ENCODE measurements at regions not wholly inside any gene's neighbourhood (a gene's known extent, or its start where the extent isn't known, plus 50 kb on each side); places are given as distances from the start of the nearest gene placed in this dataset.
"Not testable (repeated sequence)": the region's sequence is repeated elsewhere in the genome, so short reads cannot be mapped to it uniquely, and the experiment has no call there.

- intact Hi-C loops (cut with DNase I); DNase-seq; H3K27me3 ChIP-seq; H3K27ac ChIP-seq; H3K4me1 ChIP-seq; H3K4me3 ChIP-seq; H3K36me3 ChIP-seq; ATAC-seq; H3K9me3 ChIP-seq: not testable (repeated sequence)
- 92 to 94% methylated on average over 2 of the region's 2 CpGs for WGBS, 2 donors
Measured at GRCh38 chr1:83485314-83486019, 513.5 kb downstream of the TTLL7 start.

GRCh38 chr1:83481284-83481683 is 517.6 kb downstream of the TTLL7 start:
- H3K9me3 ChIP-seq; ATAC-seq; H3K4me3 ChIP-seq; H3K4me1 ChIP-seq; intact Hi-C loops (cut with DNase I); H3K27ac ChIP-seq; H3K36me3 ChIP-seq; DNase-seq; H3K27me3 ChIP-seq: not testable (repeated sequence)
- WGBS, 2 donors, result 96 to 98% methylated on average over 3 of the region's 4 CpGs

- H3K27me3 ChIP-seq; intact Hi-C loops (cut with DNase I); H3K27ac ChIP-seq; H3K36me3 ChIP-seq; H3K9me3 ChIP-seq; ATAC-seq; H3K4me1 ChIP-seq; DNase-seq; H3K4me3 ChIP-seq: not testable (repeated sequence)
- WGBS, 2 donors, result 97 to 100% methylated on average over 4 of the region's 5 CpGs
Measured at GRCh38 chr1:83479591-83480239, 519.2 kb downstream of the TTLL7 start.

GRCh38 chr1:83478127-83478526 is 520.8 kb downstream of the TTLL7 start:
- intact Hi-C loops (cut with DNase I); H3K4me1 ChIP-seq; ATAC-seq; H3K4me3 ChIP-seq; DNase-seq; H3K36me3 ChIP-seq; H3K9me3 ChIP-seq; H3K27me3 ChIP-seq; H3K27ac ChIP-seq: not testable (repeated sequence)
- 78 to 90% methylated on average over 3 of the region's 3 CpGs for WGBS, 2 donors

- H3K27me3 ChIP-seq; intact Hi-C loops (cut with DNase I); H3K27ac ChIP-seq; H3K9me3 ChIP-seq; H3K4me3 ChIP-seq; H3K36me3 ChIP-seq; DNase-seq; ATAC-seq; H3K4me1 ChIP-seq: not testable (repeated sequence)
- 97 to 100% methylated on average over 2 of the region's 2 CpGs for WGBS, 2 donors
Measured at GRCh38 chr1:83476518-83476917, 522.4 kb downstream of the TTLL7 start.

GRCh38 chr1:83474946-83475345 is 524.0 kb downstream of the TTLL7 start:
- H3K27me3 ChIP-seq; H3K36me3 ChIP-seq; DNase-seq; H3K9me3 ChIP-seq; intact Hi-C loops (cut with DNase I); H3K27ac ChIP-seq; H3K4me1 ChIP-seq; H3K4me3 ChIP-seq; ATAC-seq: not testable (repeated sequence)
- WGBS, 2 donors, result 83 to 87% methylated on average over 3 of the region's 3 CpGs

GRCh38 chr1:83473986-83474385 is 524.9 kb downstream of the TTLL7 start:
- H3K27ac ChIP-seq; H3K9me3 ChIP-seq; H3K27me3 ChIP-seq; ATAC-seq; DNase-seq; intact Hi-C loops (cut with DNase I); H3K4me3 ChIP-seq; H3K36me3 ChIP-seq; H3K4me1 ChIP-seq: not testable (repeated sequence)
- WGBS, 2 donors, result 96 to 98% methylated on average over 3 of the region's 3 CpGs

GRCh38 chr1:83472066-83472465 is 526.9 kb downstream of the TTLL7 start:
- ATAC-seq; H3K36me3 ChIP-seq; H3K27ac ChIP-seq; H3K4me1 ChIP-seq; intact Hi-C loops (cut with DNase I); DNase-seq; H3K9me3 ChIP-seq; H3K27me3 ChIP-seq; H3K4me3 ChIP-seq: not testable (repeated sequence)
- WGBS, 2 donors, result 34 to 43% methylated on average over 3 of the region's 3 CpGs

- H3K27ac ChIP-seq; intact Hi-C loops (cut with DNase I): not testable (repeated sequence)
- 82 to 93% methylated on average over 1 of the region's 1 CpG for WGBS, 2 donors
Measured at GRCh38 chr1:83471272-83471671, 527.7 kb downstream of the TTLL7 start.

GRCh38 chr1:83468336-83468735 is 530.6 kb downstream of the TTLL7 start:
- H3K9me3 ChIP-seq; intact Hi-C loops (cut with DNase I); DNase-seq; H3K4me1 ChIP-seq; H3K27ac ChIP-seq; H3K36me3 ChIP-seq; H3K4me3 ChIP-seq; H3K27me3 ChIP-seq; ATAC-seq: not testable (repeated sequence)
- WGBS, 2 donors, result 96 to 98% methylated on average over 4 of the region's 4 CpGs

More at GRCh38 chr1:83471272-83471671, 527.7 kb downstream of the TTLL7 start:
- H3K4me1 ChIP-seq, H3K9me3 ChIP-seq, DNase-seq, H3K27me3 ChIP-seq, ATAC-seq, H3K4me3 ChIP-seq, H3K36me3 ChIP-seq: not testable (repeated sequence)

- H3K27me3 ChIP-seq; H3K27ac ChIP-seq; intact Hi-C loops (cut with DNase I); DNase-seq; H3K4me3 ChIP-seq; H3K36me3 ChIP-seq; H3K9me3 ChIP-seq: not testable (repeated sequence)
- 33 to 35% methylated on average over 1 of the region's 1 CpG for WGBS, 2 donors
- ATAC-seq, result peak in 1 of 8 donors; percentile 18
- peaks cover 0 to 16% (median 4%) of the 10 kb centered on the region in 9 donors for H3K4me1 ChIP-seq
Measured at GRCh38 chr1:83457735-83458248, 541.1 kb downstream of the TTLL7 start.
